DND-41 (cell line): ENCODE measurements at regions not wholly inside any gene's neighbourhood (a gene's known extent, or its start where the extent isn't known, plus 50 kb on each side); places are given as distances from the start of the nearest gene placed in this dataset.

Source experiments
- EZH2 ChIP-seq: IDR thresholded peaks from 3 replicates; pipeline ENCODE4 v1.6.1; 2012; ENCODE audit warnings: borderline replicate concordance, low read depth, mild to moderate bottlenecking, moderate library complexity, low read length, inconsistent platforms; ENCODE audit not compliant: severe bottlenecking
- TF ChIP-seq, protein P1 (sequence below): IDR thresholded peaks from 2 replicates; pipeline ENCODE4 v1.5.1; 2012; ENCODE audit warnings: borderline replicate concordance, low read length, moderate library complexity, mild to moderate bottlenecking; ENCODE audit not compliant: poor library complexity, severe bottlenecking; ENCODE audit errors: extremely low read depth

DNA sequence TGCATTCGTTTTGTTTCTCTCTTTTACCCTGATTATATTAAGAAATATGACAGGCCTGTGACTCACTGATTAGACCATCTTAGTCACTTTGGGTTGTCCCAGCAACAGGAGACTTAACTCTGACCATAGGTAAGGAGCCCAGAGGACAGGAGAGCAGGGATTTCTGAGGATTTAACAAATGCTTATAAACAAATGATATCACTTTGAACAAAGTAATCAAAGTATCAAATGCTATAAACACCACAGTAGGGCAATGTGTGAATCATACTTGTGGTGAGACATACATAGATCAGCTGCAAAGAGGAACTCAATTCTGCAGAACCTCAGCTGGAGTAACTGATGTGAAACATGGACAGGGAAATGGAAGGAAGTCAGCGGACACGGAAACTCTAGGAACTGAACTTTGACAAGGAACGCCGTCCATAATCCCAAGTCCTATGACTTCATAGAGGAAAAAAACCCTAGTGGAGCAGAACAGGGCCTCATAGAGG is 190.6 kb upstream of the MSX2 start:
- TF ChIP-seq, protein P1, sequence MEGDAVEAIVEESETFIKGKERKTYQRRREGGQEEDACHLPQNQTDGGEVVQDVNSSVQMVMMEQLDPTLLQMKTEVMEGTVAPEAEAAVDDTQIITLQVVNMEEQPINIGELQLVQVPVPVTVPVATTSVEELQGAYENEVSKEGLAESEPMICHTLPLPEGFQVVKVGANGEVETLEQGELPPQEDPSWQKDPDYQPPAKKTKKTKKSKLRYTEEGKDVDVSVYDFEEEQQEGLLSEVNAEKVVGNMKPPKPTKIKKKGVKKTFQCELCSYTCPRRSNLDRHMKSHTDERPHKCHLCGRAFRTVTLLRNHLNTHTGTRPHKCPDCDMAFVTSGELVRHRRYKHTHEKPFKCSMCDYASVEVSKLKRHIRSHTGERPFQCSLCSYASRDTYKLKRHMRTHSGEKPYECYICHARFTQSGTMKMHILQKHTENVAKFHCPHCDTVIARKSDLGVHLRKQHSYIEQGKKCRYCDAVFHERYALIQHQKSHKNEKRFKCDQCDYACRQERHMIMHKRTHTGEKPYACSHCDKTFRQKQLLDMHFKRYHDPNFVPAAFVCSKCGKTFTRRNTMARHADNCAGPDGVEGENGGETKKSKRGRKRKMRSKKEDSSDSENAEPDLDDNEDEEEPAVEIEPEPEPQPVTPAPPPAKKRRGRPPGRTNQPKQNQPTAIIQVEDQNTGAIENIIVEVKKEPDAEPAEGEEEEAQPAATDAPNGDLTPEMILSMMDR: no peak
- TF ChIP-seq EZH2: no peak
